ENCODE measurements at regions not wholly inside any gene's neighbourhood (a gene's known extent, or its start where the extent isn't known, plus 50 kb on each side); places are given as distances from the start of the nearest gene placed in this dataset.

GRCh38 chr12:97308576-97309198, 153.9 kb upstream of the RMST start:
- DNase-seq: peak in 10 of 42 donors; percentile 12 to 62 (median 42)
- intact Hi-C loops (cut with DNase I): no loop called here

- DNase-seq: no peak
- intact Hi-C loops (cut with DNase I): loop anchor here (5.0 to 10.0 kb wide), 2 partner anchors 155 to 323 kb away; no protein-coding TSS in a partner anchor
Observed at GRCh38 chr12:97309921-97310320, 152.7 kb upstream of the RMST start.

- intact Hi-C loops (cut with DNase I): loop anchor here (5.0 to 10.0 kb wide), 2 partner anchors 158 to 325 kb away; no protein-coding TSS in a partner anchor
- no peak for DNase-seq
Observed at GRCh38 chr12:97312570-97313135, 150.0 kb upstream of the RMST start.

- intact Hi-C loops (cut with DNase I): loop anchor here (5.0 to 10.0 kb wide), 2 partner anchors 159 to 326 kb away; no protein-coding TSS in a partner anchor
- DNase-seq: no peak
Observed at GRCh38 chr12:97313471-97314190, 149.0 kb upstream of the RMST start.

GRCh38 chr12:97316321-97316720, 146.3 kb upstream of the RMST start:
- intact Hi-C loops (cut with DNase I): loop anchor here (10.0 kb wide), 1 partner anchor 162 kb away; no protein-coding TSS in a partner anchor
- no peak for DNase-seq

- DNase-seq: no peak
Observed at GRCh38 chr12:97321621-97322020, 141.0 kb upstream of the RMST start.

GRCh38 chr12:97322388-97322787, 140.2 kb upstream of the RMST start:
- intact Hi-C loops (cut with DNase I): no loop called here
- no peak for DNase-seq

More at GRCh38 chr12:97321621-97322020, 141.0 kb upstream of the RMST start:
- intact Hi-C loops (cut with DNase I): no loop called here

- no peak for DNase-seq
- intact Hi-C loops (cut with DNase I): no loop called here
Observed at GRCh38 chr12:97323154-97323553, 139.4 kb upstream of the RMST start.

GRCh38 chr12:97324471-97324870, 138.1 kb upstream of the RMST start:
- intact Hi-C loops (cut with DNase I): no loop called here
- DNase-seq: no peak

GRCh38 chr12:97335115-97335514, 127.5 kb upstream of the RMST start:
- intact Hi-C loops (cut with DNase I): no loop called here
- no peak for DNase-seq

GRCh38 chr12:97336900-97337751, 125.5 kb upstream of the RMST start:
- intact Hi-C loops (cut with DNase I): no loop called here
- no peak for DNase-seq

GRCh38 chr12:97342130-97342529, 120.5 kb upstream of the RMST start:
- DNase-seq: no peak
- intact Hi-C loops (cut with DNase I): no loop called here

GRCh38 chr12:97347956-97348355, 114.6 kb upstream of the RMST start:
- intact Hi-C loops (cut with DNase I): no loop called here
- no peak for DNase-seq

GRCh38 chr12:97358361-97358760, 104.2 kb upstream of the RMST start:
- no peak for DNase-seq
- intact Hi-C loops (cut with DNase I): no loop called here

GRCh38 chr12:97359021-97359690, 103.4 kb upstream of the RMST start:
- no peak for DNase-seq
- intact Hi-C loops (cut with DNase I): no loop called here

GRCh38 chr12:97363693-97364092, 98.9 kb upstream of the RMST start:
- intact Hi-C loops (cut with DNase I): no loop called here
- no peak for DNase-seq

- DNase-seq: peak in 1 of 42 donors; percentile 4
- intact Hi-C loops (cut with DNase I): no loop called here
Observed at GRCh38 chr12:97368462-97369163, 94.0 kb upstream of the RMST start.

- intact Hi-C loops (cut with DNase I): no loop called here
- DNase-seq: no peak
Observed at GRCh38 chr12:97375310-97375709, 87.3 kb upstream of the RMST start.
